HL-60 (cell line): ENCODE measurements at regions not wholly inside any gene's neighbourhood (a gene's known extent, or its start where the extent isn't known, plus 50 kb on each side); places are given as distances from the start of the nearest gene placed in this dataset.
"Not testable (repeated sequence)": the region's sequence is repeated elsewhere in the genome, so short reads cannot be mapped to it uniquely, and the experiment has no call there.

Source experiments
- GABPA ChIP-seq: IDR thresholded peaks from 2 replicates; pipeline ENCODE4 v1.6.1; 2012; ENCODE audit warnings: low read depth
- POLR2AphosphoS5 ChIP-seq: IDR thresholded peaks from 2 replicates; pipeline ENCODE4 v1.6.1; 2012; ENCODE audit warnings: low read depth
- SPI1 ChIP-seq: IDR thresholded peaks from 2 replicates; pipeline ENCODE4 v1.6.1; 2012; ENCODE audit warnings: low read depth, mild to moderate bottlenecking, borderline replicate concordance
- TF ChIP-seq, protein P1 (sequence below): IDR thresholded peaks from one replicate; pipeline ENCODE4 v1.5.1; 2011; ENCODE audit warnings: low read length, control low read depth, inconsistent platforms; ENCODE audit not compliant: insufficient read depth

DNA sequence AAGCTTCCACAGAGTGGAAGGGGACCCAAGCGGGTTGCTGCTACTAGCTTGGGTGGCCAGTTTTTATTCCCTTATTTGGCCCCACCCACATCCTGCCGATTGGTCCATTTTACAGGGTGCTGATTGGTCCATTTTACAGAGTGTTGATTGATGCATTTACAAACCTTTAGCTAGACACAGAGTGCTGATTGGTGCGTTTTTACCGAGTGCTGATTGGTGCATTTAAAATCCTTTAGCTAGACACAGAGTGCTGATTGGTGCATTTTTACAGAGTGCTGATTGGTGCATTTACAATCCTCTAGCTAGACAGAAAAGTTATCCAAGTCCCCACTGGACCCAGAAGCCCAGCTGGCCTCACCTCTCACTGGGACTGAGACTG lies 187.0 kb upstream of the KCNMB2 start:
- TF ChIP-seq, protein P1, sequence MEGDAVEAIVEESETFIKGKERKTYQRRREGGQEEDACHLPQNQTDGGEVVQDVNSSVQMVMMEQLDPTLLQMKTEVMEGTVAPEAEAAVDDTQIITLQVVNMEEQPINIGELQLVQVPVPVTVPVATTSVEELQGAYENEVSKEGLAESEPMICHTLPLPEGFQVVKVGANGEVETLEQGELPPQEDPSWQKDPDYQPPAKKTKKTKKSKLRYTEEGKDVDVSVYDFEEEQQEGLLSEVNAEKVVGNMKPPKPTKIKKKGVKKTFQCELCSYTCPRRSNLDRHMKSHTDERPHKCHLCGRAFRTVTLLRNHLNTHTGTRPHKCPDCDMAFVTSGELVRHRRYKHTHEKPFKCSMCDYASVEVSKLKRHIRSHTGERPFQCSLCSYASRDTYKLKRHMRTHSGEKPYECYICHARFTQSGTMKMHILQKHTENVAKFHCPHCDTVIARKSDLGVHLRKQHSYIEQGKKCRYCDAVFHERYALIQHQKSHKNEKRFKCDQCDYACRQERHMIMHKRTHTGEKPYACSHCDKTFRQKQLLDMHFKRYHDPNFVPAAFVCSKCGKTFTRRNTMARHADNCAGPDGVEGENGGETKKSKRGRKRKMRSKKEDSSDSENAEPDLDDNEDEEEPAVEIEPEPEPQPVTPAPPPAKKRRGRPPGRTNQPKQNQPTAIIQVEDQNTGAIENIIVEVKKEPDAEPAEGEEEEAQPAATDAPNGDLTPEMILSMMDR, result not testable (repeated sequence)
- not testable (repeated sequence) for TF ChIP-seq SPI1, POLR2AphosphoS5, GABPA
